ENCODE measurements at regions not wholly inside any gene's neighbourhood (a gene's known extent, or its start where the extent isn't known, plus 50 kb on each side); places are given as distances from the start of the nearest gene placed in this dataset.

DNA sequence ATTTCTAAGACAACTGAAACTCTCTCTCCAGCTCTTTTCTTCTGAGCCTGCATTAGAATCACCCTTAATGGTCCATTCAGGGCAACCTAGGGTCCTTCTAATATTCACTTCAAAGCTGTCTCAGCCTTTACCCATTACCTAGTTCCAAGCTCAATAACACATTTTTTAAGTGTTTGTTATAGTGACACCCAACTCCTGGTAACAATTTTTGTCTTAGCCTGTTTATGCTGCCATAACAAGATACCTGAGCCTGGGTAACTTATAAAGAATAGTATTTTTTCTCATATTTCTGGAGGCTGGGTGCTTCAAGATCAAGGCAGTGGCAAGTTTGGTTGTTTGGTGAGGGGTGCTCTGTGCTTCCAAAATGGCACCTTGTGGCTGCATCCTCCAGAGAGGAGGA lies 531.5 kb upstream of the USP24 start:
- H3K27me3 ChIP-seq (ENCODE audit: control insufficient read depth, insufficient read depth, low read length, poor library complexity, severe bottlenecking) = no peaks in the 10 kb centered on the region
- no peak overlapping the region for H3K27ac ChIP-seq (ENCODE audit: insufficient read depth, low read depth, low read length, poor library complexity, severe bottlenecking)
- H3K36me3 ChIP-seq (ENCODE audit: control insufficient read depth, insufficient read depth, low read length) = no peaks in the 10 kb centered on the region
- no peaks in the 10 kb centered on the region for H3K4me1 ChIP-seq (ENCODE audit: control insufficient read depth, insufficient read depth, low read length)
- no peak overlapping the region for H3K4me3 ChIP-seq (ENCODE audit: insufficient read depth, low read depth, low read length)
- H3K9me3 ChIP-seq (ENCODE audit: control insufficient read depth, low read length) = no peaks in the 10 kb centered on the region

- Histone ChIP-seq H3K4me1 (ENCODE audit: control insufficient read depth, insufficient read depth, low read length) (no peaks in the 10 kb centered on the region), H3K4me3 (ENCODE audit: insufficient read depth, low read depth, low read length) (no peak overlapping the region), H3K9me3 (ENCODE audit: control insufficient read depth, low read length) (no peaks in the 10 kb centered on the region), H3K27ac (ENCODE audit: insufficient read depth, low read depth, low read length, poor library complexity, severe bottlenecking) (no peak overlapping the region), H3K27me3 (ENCODE audit: control insufficient read depth, insufficient read depth, low read length, poor library complexity, severe bottlenecking) (no peaks in the 10 kb centered on the region), H3K36me3 (ENCODE audit: control insufficient read depth, insufficient read depth, low read length) (no peaks in the 10 kb centered on the region)
- 78 to 83% methylated on average over 1 of the region's 1 CpG for WGBS, 2 experiments
Observed at GRCh38 chr1:55741516-55741915, 526.4 kb upstream of the USP24 start.

DNA sequence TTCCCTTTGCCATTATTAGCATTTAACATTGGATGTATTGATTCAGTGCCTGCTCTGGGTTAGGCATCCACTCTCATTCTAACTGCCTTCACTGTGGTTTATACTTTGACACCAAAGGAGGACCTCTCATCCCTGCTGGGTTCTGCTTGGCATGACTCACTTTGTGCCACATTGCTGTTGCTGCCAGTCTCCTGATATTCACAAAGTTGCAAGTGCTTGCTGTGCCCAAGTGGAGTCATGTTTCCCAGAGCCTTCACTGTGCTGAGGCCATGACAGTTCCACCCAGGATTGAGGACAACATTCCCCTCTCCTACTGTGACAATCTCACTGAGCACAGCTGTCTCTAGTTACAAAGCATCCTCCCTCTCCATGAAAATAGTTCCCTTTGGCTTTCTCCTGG lies 519.9 kb upstream of the USP24 start:
- Histone ChIP-seq H3K36me3 (ENCODE audit: control insufficient read depth, insufficient read depth, low read length) (no peaks in the 10 kb centered on the region), H3K9me3 (ENCODE audit: control insufficient read depth, low read length) (no peaks in the 10 kb centered on the region), H3K4me1 (ENCODE audit: control insufficient read depth, insufficient read depth, low read length) (no peaks in the 10 kb centered on the region), H3K27me3 (ENCODE audit: control insufficient read depth, insufficient read depth, low read length, poor library complexity, severe bottlenecking) (no peaks in the 10 kb centered on the region), H3K4me3 (ENCODE audit: insufficient read depth, low read depth, low read length) (no peak overlapping the region), H3K27ac (ENCODE audit: insufficient read depth, low read depth, low read length, poor library complexity, severe bottlenecking) (no peak overlapping the region)

GRCh38 chr1:55726994-55727393 lies 511.8 kb upstream of the USP24 start:
- Histone ChIP-seq H3K27ac (ENCODE audit: insufficient read depth, low read depth, low read length, poor library complexity, severe bottlenecking) (no peak overlapping the region), H3K36me3 (ENCODE audit: control insufficient read depth, insufficient read depth, low read length) (no peaks in the 10 kb centered on the region), H3K4me1 (ENCODE audit: control insufficient read depth, insufficient read depth, low read length) (no peaks in the 10 kb centered on the region), H3K27me3 (ENCODE audit: control insufficient read depth, insufficient read depth, low read length, poor library complexity, severe bottlenecking) (no peaks in the 10 kb centered on the region), H3K9me3 (ENCODE audit: control insufficient read depth, low read length) (no peaks in the 10 kb centered on the region), H3K4me3 (ENCODE audit: insufficient read depth, low read depth, low read length) (no peak overlapping the region)
- 93 to 94% methylated on average over 3 of the region's 3 CpGs for WGBS, 2 experiments

DNA sequence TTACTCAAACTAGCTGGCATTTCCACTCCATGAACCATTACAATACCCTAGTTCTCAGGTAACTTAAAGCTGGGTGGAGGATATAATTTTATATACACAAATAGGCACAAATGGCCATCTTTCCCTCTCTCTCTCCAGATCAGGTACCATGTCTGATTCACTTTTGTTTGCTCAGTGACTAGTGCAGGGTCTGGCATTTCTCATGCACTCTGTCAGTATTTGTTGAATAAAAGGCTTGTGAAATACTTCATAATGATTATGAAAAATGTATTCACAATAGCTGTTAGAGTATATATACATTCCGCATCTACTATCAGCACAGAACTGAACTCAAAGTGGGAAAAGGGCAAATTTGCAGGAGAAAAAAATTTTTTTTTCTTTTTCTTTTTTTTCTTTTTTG lies 510.2 kb upstream of the USP24 start:
- H3K27me3 ChIP-seq (ENCODE audit: control insufficient read depth, insufficient read depth, low read length, poor library complexity, severe bottlenecking) = no peaks in the 10 kb centered on the region
- no peak overlapping the region for H3K4me3 ChIP-seq (ENCODE audit: insufficient read depth, low read depth, low read length)
- no peaks in the 10 kb centered on the region for H3K9me3 ChIP-seq (ENCODE audit: control insufficient read depth, low read length)
- H3K4me1 ChIP-seq (ENCODE audit: control insufficient read depth, insufficient read depth, low read length) = peaks cover 3% of the 10 kb centered on the region
- WGBS, 2 experiments = 100% methylated on average over 1 of the region's 1 CpG; no CpG with 5 or more reads in 1 of the 2 experiments
- no peak overlapping the region for H3K27ac ChIP-seq (ENCODE audit: insufficient read depth, low read depth, low read length, poor library complexity, severe bottlenecking)
- no peaks in the 10 kb centered on the region for H3K36me3 ChIP-seq (ENCODE audit: control insufficient read depth, insufficient read depth, low read length)

DNA sequence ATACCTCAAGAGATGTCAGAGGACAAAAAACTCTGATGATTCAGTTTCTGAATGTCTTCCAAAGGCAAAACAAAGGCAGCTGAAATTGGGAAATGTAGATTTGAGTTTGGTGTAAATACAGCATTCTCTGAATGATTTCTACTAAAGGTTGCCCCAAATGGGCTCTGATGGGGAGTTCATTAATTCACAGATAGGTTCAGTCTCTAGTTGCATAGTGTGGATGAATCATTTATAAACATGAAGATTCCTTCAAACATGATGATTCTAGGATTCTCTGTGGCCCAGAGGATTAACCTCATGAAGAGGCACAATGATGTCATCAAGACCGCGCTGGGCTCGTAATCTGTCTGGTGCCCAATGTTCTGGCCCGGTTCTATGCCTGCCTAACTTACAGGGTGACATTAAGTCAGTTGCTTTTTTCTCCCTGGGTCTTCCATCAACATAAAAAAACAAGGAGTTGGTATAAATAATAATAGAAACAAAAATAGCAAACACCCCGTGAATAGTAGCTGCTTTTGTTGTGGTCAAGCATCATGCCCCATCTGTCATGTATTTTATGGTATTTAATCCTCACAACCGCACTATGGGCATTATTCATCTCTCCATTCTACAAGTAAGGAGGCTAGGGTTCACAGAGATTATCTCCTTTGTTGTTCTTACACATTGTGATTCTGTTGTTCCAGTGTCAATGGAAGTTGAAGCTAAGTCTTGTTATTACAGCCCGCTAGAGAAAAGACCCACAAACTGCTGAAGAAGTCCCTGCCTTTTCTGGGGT lies 509.6 kb upstream of the USP24 start:
- Histone ChIP-seq H3K9me3 (ENCODE audit: control insufficient read depth, low read length) (no peaks in the 10 kb centered on the region), H3K27me3 (ENCODE audit: control insufficient read depth, insufficient read depth, low read length, poor library complexity, severe bottlenecking) (no peaks in the 10 kb centered on the region), H3K27ac (ENCODE audit: insufficient read depth, low read depth, low read length, poor library complexity, severe bottlenecking) (no peak overlapping the region), H3K4me1 (ENCODE audit: control insufficient read depth, insufficient read depth, low read length) (peaks cover 7% of the 10 kb centered on the region), H3K4me3 (ENCODE audit: insufficient read depth, low read depth, low read length) (no peak overlapping the region), H3K36me3 (ENCODE audit: control insufficient read depth, insufficient read depth, low read length) (no peaks in the 10 kb centered on the region)
- 92 to 96% methylated on average over 5 to 7 of the region's 7 CpGs for WGBS, 2 experiments

DNA sequence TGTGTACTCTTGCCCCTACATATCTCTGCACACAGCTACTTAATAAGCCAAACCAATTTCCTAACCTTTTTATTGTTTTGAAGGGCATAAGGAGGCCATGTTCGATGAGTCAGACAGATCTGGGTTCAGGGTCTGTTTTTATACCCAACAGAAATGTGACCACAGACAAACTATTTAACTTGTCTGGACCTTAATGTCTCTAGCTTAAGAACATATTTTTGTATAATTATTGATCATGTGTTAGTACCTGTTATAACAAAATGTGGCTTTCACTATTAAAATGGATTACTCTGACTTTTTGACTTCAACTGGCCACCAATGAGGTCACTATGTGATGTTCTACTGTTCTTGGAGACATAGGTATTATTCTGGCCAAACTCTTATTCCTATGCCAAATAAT lies 507.8 kb upstream of the USP24 start:
- H3K4me3 ChIP-seq (ENCODE audit: insufficient read depth, low read depth, low read length) = no peak overlapping the region
- no peaks in the 10 kb centered on the region for H3K36me3 ChIP-seq (ENCODE audit: control insufficient read depth, insufficient read depth, low read length)
- no peaks in the 10 kb centered on the region for H3K27me3 ChIP-seq (ENCODE audit: control insufficient read depth, insufficient read depth, low read length, poor library complexity, severe bottlenecking)
- H3K9me3 ChIP-seq (ENCODE audit: control insufficient read depth, low read length) = no peaks in the 10 kb centered on the region
- H3K27ac ChIP-seq (ENCODE audit: insufficient read depth, low read depth, low read length, poor library complexity, severe bottlenecking) = no peak overlapping the region
- peaks cover 7% of the 10 kb centered on the region for H3K4me1 ChIP-seq (ENCODE audit: control insufficient read depth, insufficient read depth, low read length)
- WGBS, 2 experiments = 90 to 94% methylated on average over 1 of the region's 1 CpG

DNA sequence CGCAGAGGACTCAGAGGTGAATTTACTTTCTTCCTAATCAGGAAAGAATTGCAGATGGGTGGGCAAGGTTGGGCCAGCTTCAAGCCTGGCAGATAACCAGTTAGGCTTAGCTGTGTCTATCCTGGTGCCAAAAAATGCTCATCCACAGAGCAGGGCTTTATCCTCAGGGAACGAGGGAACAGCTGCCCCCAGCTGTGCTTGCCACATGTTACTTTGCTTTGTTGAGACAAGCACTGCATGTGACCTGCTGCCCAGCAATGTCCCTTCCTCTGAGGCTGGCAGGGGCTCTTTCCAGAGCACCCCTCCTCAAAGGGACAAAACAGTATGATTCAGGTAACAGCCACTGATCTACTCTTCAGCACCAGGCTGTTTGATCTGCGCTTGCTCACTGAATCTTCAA lies 505.1 kb upstream of the USP24 start:
- H3K4me3 ChIP-seq (ENCODE audit: insufficient read depth, low read depth, low read length) = no peak overlapping the region
- peaks cover 7% of the 10 kb centered on the region for H3K4me1 ChIP-seq (ENCODE audit: control insufficient read depth, insufficient read depth, low read length)
- no peak overlapping the region for H3K27ac ChIP-seq (ENCODE audit: insufficient read depth, low read depth, low read length, poor library complexity, severe bottlenecking)
- H3K27me3 ChIP-seq (ENCODE audit: control insufficient read depth, insufficient read depth, low read length, poor library complexity, severe bottlenecking) = no peaks in the 10 kb centered on the region
- no peaks in the 10 kb centered on the region for H3K9me3 ChIP-seq (ENCODE audit: control insufficient read depth, low read length)
- no peaks in the 10 kb centered on the region for H3K36me3 ChIP-seq (ENCODE audit: control insufficient read depth, insufficient read depth, low read length)
- WGBS, 2 experiments = 47% methylated on average over 3 of the region's 3 CpGs

DNA sequence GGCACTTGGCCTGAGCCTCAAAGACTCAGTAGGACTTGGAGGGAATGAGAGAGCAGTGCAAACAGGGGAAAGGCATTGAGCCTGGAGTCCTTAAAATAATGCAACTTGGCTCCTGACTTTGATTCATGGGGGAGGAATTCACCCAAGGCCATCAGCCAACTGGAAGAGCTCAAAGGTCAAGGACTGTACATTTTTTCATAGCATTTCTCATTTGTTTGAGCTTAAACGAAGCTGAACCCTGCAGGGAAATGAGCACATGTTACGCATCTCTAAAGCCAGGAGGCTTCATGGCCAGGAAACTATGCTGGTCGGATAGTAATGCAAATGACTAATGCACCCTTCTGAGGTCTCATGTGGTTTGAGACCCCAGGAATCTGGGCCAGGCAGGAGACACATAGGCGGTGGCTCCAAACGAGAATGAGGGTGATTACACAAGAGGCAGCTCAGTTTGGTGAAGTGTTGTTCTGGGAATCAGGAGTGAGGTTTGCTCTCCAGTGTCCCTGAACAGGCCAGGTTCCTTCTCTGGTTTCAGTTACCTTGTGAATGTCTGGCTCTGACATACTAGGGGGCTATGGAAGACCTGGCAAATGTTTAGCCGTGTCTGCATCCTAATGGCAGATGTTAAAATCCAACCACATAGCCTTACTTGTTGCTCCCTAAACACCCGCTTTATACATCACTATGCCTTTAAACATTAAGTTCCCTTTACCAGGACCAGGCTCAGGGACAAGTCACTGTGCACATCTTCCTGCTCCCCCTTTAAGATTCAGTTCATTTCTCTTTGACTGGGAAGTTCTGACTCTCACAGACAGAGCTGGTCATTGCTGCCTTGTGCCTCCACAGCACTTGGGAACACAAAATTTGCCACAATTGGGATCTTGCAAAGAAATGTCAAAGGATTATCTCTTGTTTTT lies 503.9 kb upstream of the USP24 start:
- Histone ChIP-seq H3K36me3 (ENCODE audit: control insufficient read depth, insufficient read depth, low read length) (no peaks in the 10 kb centered on the region), H3K4me3 (ENCODE audit: insufficient read depth, low read depth, low read length) (no peak overlapping the region), H3K4me1 (ENCODE audit: control insufficient read depth, insufficient read depth, low read length) (peaks cover 7% of the 10 kb centered on the region), H3K27ac (ENCODE audit: insufficient read depth, low read depth, low read length, poor library complexity, severe bottlenecking) (no peak overlapping the region), H3K27me3 (ENCODE audit: control insufficient read depth, insufficient read depth, low read length, poor library complexity, severe bottlenecking) (no peaks in the 10 kb centered on the region), H3K9me3 (ENCODE audit: control insufficient read depth, low read length) (no peaks in the 10 kb centered on the region)
- WGBS, 2 experiments = 50 to 54% methylated on average over 7 of the region's 7 CpGs

- no peak overlapping the region for H3K27ac ChIP-seq (ENCODE audit: insufficient read depth, low read depth, low read length, poor library complexity, severe bottlenecking)
- no peak overlapping the region for H3K4me3 ChIP-seq (ENCODE audit: insufficient read depth, low read depth, low read length)
- WGBS, 2 experiments = 95 to 97% methylated on average over 3 of the region's 3 CpGs
- peaks cover 7% of the 10 kb centered on the region for H3K4me1 ChIP-seq (ENCODE audit: control insufficient read depth, insufficient read depth, low read length)
- H3K36me3 ChIP-seq (ENCODE audit: control insufficient read depth, insufficient read depth, low read length) = no peaks in the 10 kb centered on the region
- H3K9me3 ChIP-seq (ENCODE audit: control insufficient read depth, low read length) = no peaks in the 10 kb centered on the region
- H3K27me3 ChIP-seq (ENCODE audit: control insufficient read depth, insufficient read depth, low read length, poor library complexity, severe bottlenecking) = no peaks in the 10 kb centered on the region
Observed at GRCh38 chr1:55717111-55717510, 501.9 kb upstream of the USP24 start.

All from ectodermal cell (in vitro differentiated cells).